Frontal cortex (tissue), 3 donors: ENCODE measurements at regions not wholly inside any gene's neighbourhood (a gene's known extent, or its start where the extent isn't known, plus 50 kb on each side); places are given as distances from the start of the nearest gene placed in this dataset.
A peak's percentile ranks its signal among the peaks of the same experiment; 100 is the strongest.
"Not testable (repeated sequence)": the region's sequence is repeated elsewhere in the genome, so short reads cannot be mapped to it uniquely, and the experiment has no call there.

Source experiments
- DNase-seq, 2 donors: peaks; one replicate each; pipeline ENCODE4 v3.0.0; 2012; ENCODE audit warnings: low spot score in 2 of 2
- FAIRE-seq: peaks from 2 replicates; lab custom pipeline; 2012; peaks lifted over from hg19 to GRCh38; lab: Jason Lieb, UNC
- donor health status: control.
- donor health status: control.
- donor health status: control.

- no peak for FAIRE-seq
- DNase-seq = no peak
Measured at GRCh38 chr21:27569831-27570230, 602.9 kb upstream of the ADAMTS5 start.

- no peak for FAIRE-seq
Measured at GRCh38 chr21:27569091-27569490, 602.2 kb upstream of the ADAMTS5 start.

GRCh38 chr21:27567381-27567780 is 600.5 kb upstream of the ADAMTS5 start:
- no peak for FAIRE-seq
- DNase-seq = no peak

More at GRCh38 chr21:27569091-27569490, 602.2 kb upstream of the ADAMTS5 start:
- no peak for DNase-seq

GRCh38 chr21:27566521-27566920 is 599.6 kb upstream of the ADAMTS5 start:
- no peak for FAIRE-seq
- DNase-seq = no peak

- FAIRE-seq (no peak), DNase-seq (no peak)
Measured at GRCh38 chr21:27565364-27565763, 598.5 kb upstream of the ADAMTS5 start.

GRCh38 chr21:27564684-27565301 is 597.9 kb upstream of the ADAMTS5 start:
- DNase-seq (peak; percentile 2 to 14), FAIRE-seq (peak; percentile 86)

- FAIRE-seq = no peak
- DNase-seq = no peak
Measured at GRCh38 chr21:27562303-27562702, 595.4 kb upstream of the ADAMTS5 start.

- DNase-seq (no peak), FAIRE-seq (no peak)
Measured at GRCh38 chr21:27561116-27561515, 594.2 kb upstream of the ADAMTS5 start.

GRCh38 chr21:27557356-27557755 is 590.5 kb upstream of the ADAMTS5 start:
- FAIRE-seq (no peak), DNase-seq (no peak)

- no peak for FAIRE-seq
- no peak for DNase-seq
Measured at GRCh38 chr21:27555996-27556395, 589.1 kb upstream of the ADAMTS5 start.

GRCh38 chr21:27550287-27550686 is 583.4 kb upstream of the ADAMTS5 start:
- FAIRE-seq = no peak
- DNase-seq = no peak

GRCh38 chr21:27548486-27548885 is 581.6 kb upstream of the ADAMTS5 start:
- DNase-seq (no peak), FAIRE-seq (no peak)

GRCh38 chr21:27545754-27546349 is 579.0 kb upstream of the ADAMTS5 start:
- DNase-seq (no peak), FAIRE-seq (no peak)

- not testable (repeated sequence) for DNase-seq, FAIRE-seq
Measured at GRCh38 chr21:27542126-27542525, 575.2 kb upstream of the ADAMTS5 start.

GRCh38 chr21:27536319-27536718 is 569.4 kb upstream of the ADAMTS5 start:
- DNase-seq = no peak
- FAIRE-seq = no peak

- FAIRE-seq = no peak
- DNase-seq = no peak
Measured at GRCh38 chr21:27535188-27535587, 568.3 kb upstream of the ADAMTS5 start.

GRCh38 chr21:27534206-27534605 is 567.3 kb upstream of the ADAMTS5 start:
- DNase-seq = no peak
- FAIRE-seq = no peak

- FAIRE-seq = no peak
- no peak for DNase-seq
Measured at GRCh38 chr21:27532076-27532475, 565.2 kb upstream of the ADAMTS5 start.

GRCh38 chr21:27528697-27529096 is 561.8 kb upstream of the ADAMTS5 start:
- FAIRE-seq = no peak
- no peak for DNase-seq

GRCh38 chr21:27526451-27526850 is 559.6 kb upstream of the ADAMTS5 start:
- no peak for DNase-seq
- FAIRE-seq = no peak

GRCh38 chr21:27525780-27526179 is 558.9 kb upstream of the ADAMTS5 start:
- DNase-seq = no peak
- FAIRE-seq = no peak

- DNase-seq (no peak), FAIRE-seq (no peak)
Measured at GRCh38 chr21:27519361-27519760, 552.5 kb upstream of the ADAMTS5 start.
